ENCODE measurements at regions not wholly inside any gene's neighbourhood (a gene's known extent, or its start where the extent isn't known, plus 50 kb on each side); places are given as distances from the start of the nearest gene placed in this dataset.

GRCh38 chr20:52349806-52350205 is 158.2 kb upstream of the ZFP64 start:
- TF ChIP-seq, protein P1, sequence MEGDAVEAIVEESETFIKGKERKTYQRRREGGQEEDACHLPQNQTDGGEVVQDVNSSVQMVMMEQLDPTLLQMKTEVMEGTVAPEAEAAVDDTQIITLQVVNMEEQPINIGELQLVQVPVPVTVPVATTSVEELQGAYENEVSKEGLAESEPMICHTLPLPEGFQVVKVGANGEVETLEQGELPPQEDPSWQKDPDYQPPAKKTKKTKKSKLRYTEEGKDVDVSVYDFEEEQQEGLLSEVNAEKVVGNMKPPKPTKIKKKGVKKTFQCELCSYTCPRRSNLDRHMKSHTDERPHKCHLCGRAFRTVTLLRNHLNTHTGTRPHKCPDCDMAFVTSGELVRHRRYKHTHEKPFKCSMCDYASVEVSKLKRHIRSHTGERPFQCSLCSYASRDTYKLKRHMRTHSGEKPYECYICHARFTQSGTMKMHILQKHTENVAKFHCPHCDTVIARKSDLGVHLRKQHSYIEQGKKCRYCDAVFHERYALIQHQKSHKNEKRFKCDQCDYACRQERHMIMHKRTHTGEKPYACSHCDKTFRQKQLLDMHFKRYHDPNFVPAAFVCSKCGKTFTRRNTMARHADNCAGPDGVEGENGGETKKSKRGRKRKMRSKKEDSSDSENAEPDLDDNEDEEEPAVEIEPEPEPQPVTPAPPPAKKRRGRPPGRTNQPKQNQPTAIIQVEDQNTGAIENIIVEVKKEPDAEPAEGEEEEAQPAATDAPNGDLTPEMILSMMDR (conservative IDR thresholded peaks at IDR 0.05; ENCODE audit: low read depth, low read length), result no peak
- TF ChIP-seq USF2 (IDR thresholded peaks at IDR 0.05; ENCODE audit: low read depth, low read length), result no peak
- no peak for TF ChIP-seq POLR2A (IDR thresholded peaks at IDR 0.05; ENCODE audit: low read depth, low read length)
- no peak for TF ChIP-seq SMC3 (IDR thresholded peaks at IDR 0.05; ENCODE audit: low read depth, low read length)
- TF ChIP-seq MAFK (IDR thresholded peaks at IDR 0.05; ENCODE audit: low read depth, low read length), result no peak
- no peak for TF ChIP-seq RCOR1 (IDR thresholded peaks at IDR 0.05; ENCODE audit: insufficient replicate concordance, low read length)
- no peak for TF ChIP-seq RFX5 (IDR thresholded peaks at IDR 0.05; ENCODE audit: low read depth, low read length)
- TF ChIP-seq RAD21 (IDR thresholded peaks at IDR 0.05; ENCODE audit: low read length), result no peak

All from IMR-90 (cell line).